ENCODE measurements at regions not wholly inside any gene's neighbourhood (a gene's known extent, or its start where the extent isn't known, plus 50 kb on each side); places are given as distances from the start of the nearest gene placed in this dataset.

DNA sequence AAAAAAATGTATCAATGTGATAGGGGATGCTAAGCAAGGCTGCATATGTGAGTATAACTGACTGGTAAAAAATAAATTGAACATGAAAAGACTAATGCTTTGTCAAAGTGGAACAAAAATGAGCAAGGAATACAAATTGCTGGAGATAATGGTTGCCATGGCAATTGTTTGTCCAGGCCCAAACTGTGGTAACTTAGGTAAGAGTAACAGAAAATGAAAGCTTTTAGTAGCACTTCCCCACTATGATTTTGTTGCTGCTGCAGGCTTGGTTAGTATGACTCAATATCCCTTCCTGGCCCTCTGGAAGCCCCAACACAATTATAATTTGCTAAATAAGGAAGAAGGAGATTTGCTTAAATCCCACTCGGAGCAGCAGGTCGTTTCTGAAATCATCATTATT is 577.1 kb downstream of the DOK5 start:
- TF ChIP-seq, protein P1, sequence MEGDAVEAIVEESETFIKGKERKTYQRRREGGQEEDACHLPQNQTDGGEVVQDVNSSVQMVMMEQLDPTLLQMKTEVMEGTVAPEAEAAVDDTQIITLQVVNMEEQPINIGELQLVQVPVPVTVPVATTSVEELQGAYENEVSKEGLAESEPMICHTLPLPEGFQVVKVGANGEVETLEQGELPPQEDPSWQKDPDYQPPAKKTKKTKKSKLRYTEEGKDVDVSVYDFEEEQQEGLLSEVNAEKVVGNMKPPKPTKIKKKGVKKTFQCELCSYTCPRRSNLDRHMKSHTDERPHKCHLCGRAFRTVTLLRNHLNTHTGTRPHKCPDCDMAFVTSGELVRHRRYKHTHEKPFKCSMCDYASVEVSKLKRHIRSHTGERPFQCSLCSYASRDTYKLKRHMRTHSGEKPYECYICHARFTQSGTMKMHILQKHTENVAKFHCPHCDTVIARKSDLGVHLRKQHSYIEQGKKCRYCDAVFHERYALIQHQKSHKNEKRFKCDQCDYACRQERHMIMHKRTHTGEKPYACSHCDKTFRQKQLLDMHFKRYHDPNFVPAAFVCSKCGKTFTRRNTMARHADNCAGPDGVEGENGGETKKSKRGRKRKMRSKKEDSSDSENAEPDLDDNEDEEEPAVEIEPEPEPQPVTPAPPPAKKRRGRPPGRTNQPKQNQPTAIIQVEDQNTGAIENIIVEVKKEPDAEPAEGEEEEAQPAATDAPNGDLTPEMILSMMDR (IDR thresholded peaks at IDR 0.05) = no peak
- no peak for TF ChIP-seq POLR2A (IDR thresholded peaks at IDR 0.05)
